ENCODE measurements at regions not wholly inside any gene's neighbourhood (a gene's known extent, or its start where the extent isn't known, plus 50 kb on each side); places are given as distances from the start of the nearest gene placed in this dataset.

DNA sequence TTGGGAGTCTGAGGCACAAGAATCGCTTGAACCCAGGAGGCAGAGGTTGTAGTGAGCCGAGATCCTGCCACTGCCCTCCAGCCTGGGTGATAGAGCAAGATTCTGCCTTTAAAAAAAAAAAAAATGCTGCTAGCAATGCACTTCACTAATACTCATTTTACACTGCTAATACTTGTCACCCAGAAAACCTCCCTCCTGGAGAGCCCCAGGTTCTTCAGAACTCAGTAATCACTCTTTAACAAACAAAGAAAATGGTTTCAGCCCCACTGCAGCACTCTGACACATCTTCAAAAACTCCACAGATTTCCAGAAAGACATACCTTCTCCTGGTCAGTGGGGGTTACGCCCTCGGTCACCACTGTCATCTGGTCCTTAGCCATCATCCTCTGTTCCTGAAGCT, 366.7 kb downstream of the SHQ1 start:
- intact Hi-C loops (cut with micrococcal nuclease; ENCODE audit: unreplicated experiment) = no loop called here
- BruUV-seq (replicated peaks) = no TSS peak
- DNase-seq (ENCODE audit: low read depth, low spot score) (no peak), ATAC-seq (no peak)
- H3K4me3 ChIP-seq (ENCODE audit: low read depth in 2 of 2, low read length in 2 of 2) = no peak overlapping the region
- no peaks in the 10 kb centered on the region for H3K9me3 ChIP-seq (ENCODE audit: control insufficient read depth, insufficient read depth, low read depth, low read length)
- ChIA-PET CTCF (no interaction called here), POLR2A (no interaction called here)
- H3K27me3 ChIP-seq (ENCODE audit: control insufficient read depth, insufficient read depth, low read length) = no peaks in the 10 kb centered on the region
- H3K36me3 ChIP-seq (ENCODE audit: control insufficient read depth, insufficient read depth, low read length) = no peaks in the 10 kb centered on the region
- in situ Hi-C loops (cut with HindIII; ENCODE audit: low pct_unique_long_range_greater_than_20kb, low sequenced_read_pairs) = no loop called here
- no peak overlapping the region for H3K27ac ChIP-seq (ENCODE audit: low read length)
- TF ChIP-seq REST (IDR thresholded peaks at IDR 0.05; ENCODE audit: insufficient read depth in 1 of 2, low read depth in 2 of 2, low read length in 1 of 2) (no peak), SIN3A (IDR thresholded peaks at IDR 0.05; ENCODE audit: borderline replicate concordance, insufficient read depth, low read depth, low read length) (no peak), POLR2AphosphoS5 (IDR thresholded peaks at IDR 0.05; ENCODE audit: low read depth, low read length) (no peak), TCF7L2 (IDR thresholded peaks at IDR 0.05; ENCODE audit: low read depth, low read length) (no peak)
- no peaks in the 10 kb centered on the region for H3K4me1 ChIP-seq (ENCODE audit: control insufficient read depth, insufficient read depth, low read length)

DNA sequence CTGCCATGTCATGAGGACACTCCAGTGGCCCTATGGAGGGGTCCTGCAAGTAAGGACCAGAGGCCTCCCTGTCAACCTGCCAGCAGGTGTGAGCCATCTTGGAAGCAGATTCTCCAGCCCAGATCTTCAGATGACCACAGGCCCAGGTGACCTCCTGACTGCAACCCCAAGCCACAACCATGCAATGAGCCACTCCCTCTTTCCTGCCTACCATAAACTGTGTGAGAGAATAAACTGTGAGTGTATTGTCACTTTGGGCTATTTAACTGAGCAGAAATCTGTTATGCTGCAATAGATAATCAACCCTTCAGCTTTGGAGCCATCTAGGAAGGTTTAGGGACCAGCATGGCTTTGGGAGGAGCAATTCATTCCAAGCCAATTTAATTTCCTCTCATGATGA, 367.9 kb downstream of the SHQ1 start:
- intact Hi-C loops (cut with micrococcal nuclease; ENCODE audit: unreplicated experiment) (no loop called here), in situ Hi-C loops (cut with HindIII; ENCODE audit: low pct_unique_long_range_greater_than_20kb, low sequenced_read_pairs) (no loop called here)
- BruUV-seq (replicated peaks) = no TSS peak

DNA sequence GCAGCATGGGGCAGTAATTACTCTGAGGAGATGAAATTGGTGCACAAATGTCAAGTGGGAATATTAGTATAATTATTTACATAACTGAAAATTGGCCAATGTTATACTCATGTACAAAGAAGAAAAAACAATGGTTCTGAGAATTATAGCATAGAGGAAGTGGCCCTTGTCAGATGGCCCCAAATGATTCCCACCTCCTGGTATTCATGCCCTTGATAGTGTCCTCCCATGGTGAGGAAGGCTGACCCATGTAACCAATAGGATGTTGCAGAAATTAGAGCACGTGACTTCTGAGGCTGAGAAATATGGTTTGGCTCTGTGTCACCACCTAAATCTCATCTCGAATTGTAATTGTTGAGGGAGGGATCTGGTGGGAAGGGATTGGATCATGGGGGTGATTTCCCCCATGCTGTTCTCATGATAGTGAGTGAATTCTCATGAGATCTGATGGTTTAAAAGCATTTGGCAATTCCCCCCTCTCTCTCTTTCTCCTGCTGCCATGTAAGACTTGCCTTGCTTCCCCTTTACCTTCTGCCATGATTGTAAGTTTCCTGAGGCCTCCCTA, 368.5 kb downstream of the SHQ1 start:
- no TSS peak for BruUV-seq (replicated peaks)
- in situ Hi-C loops (cut with HindIII; ENCODE audit: low pct_unique_long_range_greater_than_20kb, low sequenced_read_pairs) = no loop called here
- no peak overlapping the region for H3K27ac ChIP-seq (ENCODE audit: low read length)
- no peaks in the 10 kb centered on the region for H3K36me3 ChIP-seq (ENCODE audit: control insufficient read depth, insufficient read depth, low read length)
- TF ChIP-seq REST (IDR thresholded peaks at IDR 0.05; ENCODE audit: insufficient read depth in 1 of 2, low read depth in 2 of 2, low read length in 1 of 2) (no peak), POLR2AphosphoS5 (IDR thresholded peaks at IDR 0.05; ENCODE audit: low read depth, low read length) (no peak), TCF7L2 (IDR thresholded peaks at IDR 0.05; ENCODE audit: low read depth, low read length) (no peak), SIN3A (IDR thresholded peaks at IDR 0.05; ENCODE audit: borderline replicate concordance, insufficient read depth, low read depth, low read length) (no peak)
- TF ChIP-seq, protein P1, sequence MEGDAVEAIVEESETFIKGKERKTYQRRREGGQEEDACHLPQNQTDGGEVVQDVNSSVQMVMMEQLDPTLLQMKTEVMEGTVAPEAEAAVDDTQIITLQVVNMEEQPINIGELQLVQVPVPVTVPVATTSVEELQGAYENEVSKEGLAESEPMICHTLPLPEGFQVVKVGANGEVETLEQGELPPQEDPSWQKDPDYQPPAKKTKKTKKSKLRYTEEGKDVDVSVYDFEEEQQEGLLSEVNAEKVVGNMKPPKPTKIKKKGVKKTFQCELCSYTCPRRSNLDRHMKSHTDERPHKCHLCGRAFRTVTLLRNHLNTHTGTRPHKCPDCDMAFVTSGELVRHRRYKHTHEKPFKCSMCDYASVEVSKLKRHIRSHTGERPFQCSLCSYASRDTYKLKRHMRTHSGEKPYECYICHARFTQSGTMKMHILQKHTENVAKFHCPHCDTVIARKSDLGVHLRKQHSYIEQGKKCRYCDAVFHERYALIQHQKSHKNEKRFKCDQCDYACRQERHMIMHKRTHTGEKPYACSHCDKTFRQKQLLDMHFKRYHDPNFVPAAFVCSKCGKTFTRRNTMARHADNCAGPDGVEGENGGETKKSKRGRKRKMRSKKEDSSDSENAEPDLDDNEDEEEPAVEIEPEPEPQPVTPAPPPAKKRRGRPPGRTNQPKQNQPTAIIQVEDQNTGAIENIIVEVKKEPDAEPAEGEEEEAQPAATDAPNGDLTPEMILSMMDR (IDR thresholded peaks at IDR 0.05) = no peak
- intact Hi-C loops (cut with micrococcal nuclease; ENCODE audit: unreplicated experiment) = no loop called here
- no peak for DNase-seq (ENCODE audit: low read depth, low spot score)
- H3K4me1 ChIP-seq (ENCODE audit: control insufficient read depth, insufficient read depth, low read length) = no peaks in the 10 kb centered on the region
- CTCF ChIA-PET = no interaction called here
- no peaks in the 10 kb centered on the region for H3K9me3 ChIP-seq (ENCODE audit: control insufficient read depth, insufficient read depth, low read depth, low read length)
- H3K4me3 ChIP-seq (ENCODE audit: low read depth in 2 of 2, low read length in 2 of 2) = no peak overlapping the region
- no peak for ATAC-seq
- POLR2A ChIA-PET = no interaction called here
- H3K27me3 ChIP-seq (ENCODE audit: control insufficient read depth, insufficient read depth, low read length) = no peaks in the 10 kb centered on the region

More for the DNA sequence above, 367.9 kb downstream of the SHQ1 start:
- no peak for DNase-seq (ENCODE audit: low read depth, low spot score)
- no peaks in the 10 kb centered on the region for H3K9me3 ChIP-seq (ENCODE audit: control insufficient read depth, insufficient read depth, low read depth, low read length)
- TF ChIP-seq, protein P1 (IDR thresholded peaks at IDR 0.05) = no peak
- no peaks in the 10 kb centered on the region for H3K27me3 ChIP-seq (ENCODE audit: control insufficient read depth, insufficient read depth, low read length)
- ChIA-PET POLR2A (no interaction called here), CTCF (no interaction called here)
- no peaks in the 10 kb centered on the region for H3K4me1 ChIP-seq (ENCODE audit: control insufficient read depth, insufficient read depth, low read length)
- no peak for ATAC-seq
- no peaks in the 10 kb centered on the region for H3K36me3 ChIP-seq (ENCODE audit: control insufficient read depth, insufficient read depth, low read length)
- no peak overlapping the region for H3K4me3 ChIP-seq (ENCODE audit: low read depth in 2 of 2, low read length in 2 of 2)
- no peak overlapping the region for H3K27ac ChIP-seq (ENCODE audit: low read length)
